Ureter (tissue), 1 donor: ENCODE measurements at regions not wholly inside any gene's neighbourhood (a gene's known extent, or its start where the extent isn't known, plus 50 kb on each side); places are given as distances from the start of the nearest gene placed in this dataset.

Experiments used
- DNase-seq: peaks from one replicate; pipeline ENCODE4 v3.0.0-alpha.2; 2020; ENCODE audit warnings: low spot score
- donor health status: DM: yes; HTN: yes; CAD: no.

DNA sequence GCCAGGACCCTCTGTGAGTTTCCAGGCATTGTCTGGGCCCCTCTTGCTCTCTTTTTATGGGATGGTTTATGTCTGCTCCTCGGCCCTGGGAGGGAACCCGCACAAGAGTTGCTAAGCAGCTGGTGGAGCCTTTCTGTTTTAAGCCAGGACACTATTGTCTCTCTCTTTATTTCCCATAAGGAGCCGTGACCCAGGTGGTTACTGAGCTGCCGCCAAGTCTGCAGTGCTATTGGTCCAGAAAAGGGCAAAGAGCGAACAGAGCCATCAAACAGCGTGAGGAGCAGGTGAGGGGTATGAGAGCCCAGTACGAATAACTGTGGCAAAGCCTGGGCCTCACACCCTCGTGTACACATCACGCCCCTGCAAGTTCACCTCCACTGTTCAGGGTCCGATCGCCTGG, 280.2 kb downstream of the SHQ1 start:
- DNase-seq: no peak

GRCh38 chr3:72567474-72567873, 280.8 kb downstream of the SHQ1 start:
- DNase-seq: no peak

DNA sequence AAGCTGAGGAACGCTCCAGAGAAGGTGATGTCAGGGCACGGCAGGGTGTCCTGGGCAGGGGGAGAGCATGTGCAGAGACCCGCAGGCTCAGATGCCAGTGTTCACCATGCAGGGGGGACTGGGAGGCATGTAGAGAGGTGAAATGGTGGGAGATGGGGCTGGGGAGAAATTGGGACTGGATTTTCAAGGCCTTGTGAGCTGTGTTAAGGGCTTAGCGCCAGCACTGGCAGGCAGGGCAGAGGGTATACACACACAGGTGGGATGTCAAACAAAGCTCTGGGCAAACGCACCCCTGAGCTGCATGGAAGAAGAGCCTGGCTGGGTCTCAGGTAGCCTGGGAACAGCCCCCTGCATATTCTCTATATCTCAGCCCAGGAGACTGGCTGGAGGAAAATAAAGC, 282.7 kb downstream of the SHQ1 start:
- no peak for DNase-seq

DNA sequence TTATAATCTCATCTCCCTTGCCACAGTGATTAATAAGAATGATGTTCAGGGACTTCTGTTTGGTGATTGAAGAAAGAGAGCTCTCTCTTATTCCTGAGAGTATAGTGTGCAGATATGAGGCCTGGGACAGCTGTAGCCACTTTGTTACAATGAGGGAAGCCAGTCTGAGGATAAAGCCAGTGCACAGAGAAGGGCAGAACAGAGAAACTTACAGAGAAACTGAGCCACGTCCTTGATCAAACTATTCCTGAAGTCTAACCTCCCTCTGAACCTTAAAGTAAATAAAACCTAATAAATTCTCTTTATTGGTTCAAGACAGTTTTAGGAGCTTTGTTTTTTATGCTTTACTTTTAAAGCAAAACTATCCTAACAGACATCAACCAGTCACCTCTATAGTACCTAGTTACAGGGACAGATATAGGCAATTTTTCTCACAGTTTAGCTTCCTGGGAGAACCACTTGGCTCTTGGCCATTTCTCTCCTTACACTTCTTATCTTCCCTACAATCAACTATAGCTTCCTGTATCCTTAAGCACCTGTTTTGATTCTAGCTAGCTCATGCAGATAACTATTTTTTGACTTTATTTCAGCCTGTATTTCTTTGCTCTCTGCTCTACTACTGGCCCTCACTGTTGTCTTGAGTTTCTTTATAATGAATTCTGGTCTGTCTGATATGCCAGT, 284.4 kb downstream of the SHQ1 start:
- no peak for DNase-seq

DNA sequence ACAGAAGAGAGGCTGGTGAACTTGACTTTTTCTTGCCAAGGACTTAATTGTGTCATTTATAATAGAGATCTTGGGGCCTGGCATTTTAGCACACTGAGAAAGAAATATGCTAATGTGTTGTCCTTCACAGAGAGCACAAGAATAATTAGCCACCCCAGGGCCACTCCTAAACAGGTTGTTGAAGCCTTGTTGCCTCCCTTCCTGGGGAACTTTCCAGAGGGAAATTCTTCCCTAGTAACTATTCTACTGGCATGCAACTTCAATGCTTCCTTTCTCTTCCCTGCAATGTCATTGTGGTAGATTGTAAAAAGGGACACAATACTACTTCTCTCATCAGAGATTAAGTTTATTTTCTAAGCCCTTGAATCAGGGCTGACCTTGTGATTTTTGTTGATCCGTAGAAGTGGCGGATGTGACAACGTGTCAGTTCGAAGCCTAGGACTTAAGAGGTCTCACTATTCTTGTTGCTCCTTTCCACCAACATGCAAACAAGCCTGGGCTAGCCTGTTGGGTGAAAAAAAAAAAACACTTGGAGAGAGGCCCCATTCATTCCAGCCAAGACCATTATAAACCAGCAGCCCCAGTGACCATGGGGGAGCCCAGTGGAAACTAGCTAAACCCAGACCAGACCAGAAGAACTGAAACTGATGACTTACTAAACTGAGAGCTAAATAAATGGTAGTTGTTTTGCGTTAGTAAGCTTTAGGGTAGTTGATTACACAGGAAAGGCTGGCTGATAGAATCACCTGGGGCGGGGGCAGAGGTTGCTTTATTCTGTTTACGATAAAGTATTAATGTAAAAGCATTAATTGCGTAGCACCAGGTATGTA, 287.2 kb downstream of the SHQ1 start:
- DNase-seq: no peak

- DNase-seq: no peak
These were observed 288.9 kb downstream of the SHQ1 start for GRCh38 chr3:72559385-72559784.

GRCh38 chr3:72558001-72558400, 290.2 kb downstream of the SHQ1 start:
- no peak for DNase-seq

- no peak for DNase-seq
These were observed 292.5 kb downstream of the SHQ1 start for GRCh38 chr3:72555714-72556113.

DNA sequence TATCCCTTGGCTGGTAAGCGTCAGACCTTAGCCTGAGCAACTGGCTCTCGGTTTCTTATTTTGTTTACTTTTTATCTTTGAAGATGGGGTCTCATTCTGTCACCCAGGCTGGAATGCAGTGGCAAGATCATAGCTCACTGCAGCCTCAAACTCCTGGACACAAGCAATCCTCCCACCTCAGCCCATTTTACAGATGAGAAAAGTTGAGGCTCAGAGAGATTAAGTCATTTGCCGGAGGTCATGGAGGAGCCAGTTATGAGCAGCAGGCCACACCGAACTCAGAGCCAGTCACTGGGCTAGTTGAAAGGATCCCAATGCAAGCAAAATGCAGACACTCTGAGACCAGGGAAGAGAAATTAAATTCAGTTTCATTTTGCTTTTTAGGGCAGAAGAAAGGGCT, 293.6 kb downstream of the SHQ1 start:
- no peak for DNase-seq

DNA sequence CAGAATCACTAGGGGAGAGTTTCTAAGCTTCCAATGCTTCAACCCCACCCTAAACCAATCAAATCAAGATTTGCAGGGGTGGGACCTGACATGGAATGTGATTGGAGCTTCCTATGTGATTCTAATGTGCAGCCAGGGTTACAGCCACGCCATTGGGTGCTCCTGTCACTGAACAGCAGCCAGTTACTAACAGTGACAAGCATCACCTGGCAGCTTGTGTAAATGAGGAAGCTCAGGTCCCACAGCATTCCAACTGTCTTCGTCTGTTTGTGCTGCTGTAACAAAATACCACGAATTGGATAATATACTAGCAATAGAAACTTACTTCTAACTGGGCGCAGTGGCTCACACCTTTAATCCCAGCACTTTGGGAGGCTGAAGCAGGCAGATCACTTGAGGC, 294.9 kb downstream of the SHQ1 start:
- DNase-seq: no peak

- no peak for DNase-seq
These were observed 297.5 kb downstream of the SHQ1 start for GRCh38 chr3:72550582-72551262.

DNA sequence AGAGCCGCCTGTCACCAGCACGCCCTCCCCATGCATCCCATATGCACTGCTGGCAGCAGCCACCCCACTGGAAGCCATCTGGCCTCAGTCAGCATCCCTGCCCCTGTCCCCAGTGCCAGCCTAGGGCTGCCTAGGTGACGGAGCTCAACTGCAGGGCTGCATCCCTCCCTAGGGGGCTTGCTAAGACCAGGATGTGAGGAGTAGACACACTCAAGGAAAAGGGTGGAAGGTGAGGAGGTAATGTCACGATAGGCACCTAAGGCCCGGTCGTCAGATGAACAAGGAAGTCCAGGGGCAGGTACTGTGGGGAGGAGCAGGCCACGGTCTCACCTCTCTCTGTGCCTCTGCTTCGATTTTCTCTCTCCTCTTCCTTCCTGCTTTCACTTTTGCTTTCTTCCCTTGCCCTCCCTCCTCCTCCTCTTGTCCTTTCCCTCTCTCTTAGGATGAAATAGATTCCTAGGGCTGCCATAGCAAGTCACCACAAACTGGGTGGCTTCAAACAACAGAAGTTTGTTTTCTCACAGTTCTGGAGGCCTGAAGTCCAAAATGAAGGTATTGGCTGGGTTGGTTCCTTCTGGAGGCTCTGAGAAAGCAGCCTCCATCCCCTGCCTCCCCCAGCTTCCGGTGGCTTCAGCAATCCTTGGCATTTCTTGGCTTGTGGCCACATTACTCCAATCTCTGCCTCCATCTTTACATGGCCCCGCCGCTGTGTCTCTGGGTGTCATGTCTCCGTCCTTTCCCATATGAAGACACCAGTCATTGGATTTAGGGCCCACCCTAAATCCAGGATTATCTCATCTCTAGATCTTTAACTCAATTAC, 298.3 kb downstream of the SHQ1 start:
- no peak for DNase-seq

- no peak for DNase-seq
These were observed 299.3 kb downstream of the SHQ1 start for GRCh38 chr3:72548981-72549380.

- DNase-seq: no peak
These were observed 299.8 kb downstream of the SHQ1 start for GRCh38 chr3:72548461-72548860.

DNA sequence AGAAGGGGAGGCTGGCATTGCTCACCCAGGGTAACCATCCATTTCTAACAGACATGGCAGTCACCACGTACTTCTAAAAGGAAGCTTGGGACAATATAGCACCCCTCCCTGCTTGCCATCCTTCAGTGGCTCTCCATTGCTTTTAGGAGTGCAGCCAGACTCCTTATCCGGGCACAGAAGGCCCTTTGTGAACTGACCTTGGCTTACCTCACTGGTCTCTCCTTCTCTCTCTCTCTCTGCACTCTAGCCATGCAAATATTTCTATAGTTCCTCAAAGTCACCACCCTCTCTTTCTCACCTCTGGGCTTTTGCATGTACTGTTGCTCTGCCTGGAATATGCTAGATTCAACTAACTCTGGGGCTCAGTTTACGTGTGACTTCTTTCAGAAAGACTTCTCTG, 301.1 kb downstream of the SHQ1 start:
- no peak for DNase-seq

DNA sequence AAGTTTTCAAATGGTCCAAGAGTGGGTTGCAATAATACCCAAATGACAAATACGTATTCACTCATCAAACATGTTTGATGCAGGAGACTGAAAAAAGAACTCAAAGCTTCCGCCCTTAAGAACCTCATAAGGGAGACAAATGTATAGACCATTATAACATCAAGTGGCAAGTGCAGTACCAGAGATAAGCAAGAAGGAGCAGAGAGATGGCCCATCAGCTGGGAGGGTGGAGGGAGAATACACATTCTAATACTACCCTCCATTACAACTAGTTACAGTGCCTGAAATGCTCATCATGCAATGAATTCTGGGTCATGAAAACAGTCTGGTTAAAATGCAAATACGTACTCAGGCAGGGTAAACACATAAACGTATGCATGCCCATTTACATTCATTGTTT, 304.0 kb downstream of the SHQ1 start:
- no peak for DNase-seq

GRCh38 chr3:72543246-72543645, 305.0 kb downstream of the SHQ1 start:
- DNase-seq: no peak

DNA sequence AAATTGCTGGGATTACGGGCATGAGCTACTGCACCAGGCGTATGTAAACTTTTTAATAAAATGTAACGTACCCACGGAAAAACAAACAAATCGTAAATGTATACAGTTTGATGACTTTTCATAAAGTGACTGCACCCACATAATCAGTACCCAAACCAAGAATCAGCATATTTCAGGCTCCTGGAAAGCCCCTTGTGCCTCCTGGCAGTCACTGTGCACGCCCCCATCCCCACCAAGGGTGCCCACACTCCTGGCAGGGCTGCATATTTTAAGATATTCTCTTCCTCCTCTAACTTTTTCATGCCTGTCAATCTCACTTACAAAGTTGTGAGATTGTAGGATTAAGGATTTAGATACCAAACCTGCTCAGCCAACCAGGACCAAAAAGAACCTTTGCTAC, 305.5 kb downstream of the SHQ1 start:
- DNase-seq: no peak

DNA sequence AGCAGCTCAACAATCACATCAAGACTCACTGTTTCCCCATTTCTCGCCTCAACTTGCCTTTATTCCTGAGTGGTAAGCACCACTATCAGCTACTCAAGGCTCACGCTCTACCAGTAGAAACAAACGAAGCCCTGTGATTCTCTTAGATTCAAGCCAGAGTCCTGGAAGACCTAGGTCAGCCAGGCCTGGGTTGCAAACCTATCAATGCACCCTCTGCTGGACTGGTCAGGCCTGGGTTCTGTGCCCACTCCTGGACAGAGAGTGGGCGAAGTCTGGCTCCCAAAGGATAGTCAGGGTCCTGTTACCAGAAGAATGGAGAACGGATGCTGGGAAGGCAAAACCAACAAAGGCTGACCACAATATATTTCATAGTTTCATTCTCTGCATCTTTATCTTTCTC, 308.4 kb downstream of the SHQ1 start:
- no peak for DNase-seq

GRCh38 chr3:72538070-72538745, 310.0 kb downstream of the SHQ1 start:
- DNase-seq: no peak

GRCh38 chr3:72537448-72537847, 310.8 kb downstream of the SHQ1 start:
- DNase-seq: no peak

- no peak for DNase-seq
These were observed 311.4 kb downstream of the SHQ1 start for GRCh38 chr3:72536878-72537267.
